ENCODE measurements at regions not wholly inside any gene's neighbourhood (a gene's known extent, or its start where the extent isn't known, plus 50 kb on each side); places are given as distances from the start of the nearest gene placed in this dataset.
"Not testable (repeated sequence)": the region's sequence is repeated elsewhere in the genome, so short reads cannot be mapped to it uniquely, and the experiment has no call there.

GRCh38 chr10:125592897-125593296 is 90.1 kb downstream of the TEX36 start:
- H4K20me1 ChIP-seq (ENCODE audit: control insufficient read depth, extremely low read depth, insufficient read depth, low read length) = no peaks in the 10 kb centered on the region
- no peaks in the 10 kb centered on the region for H3K36me3 ChIP-seq (ENCODE audit: control insufficient read depth in 2 of 2, extremely low read depth in 1 of 2, insufficient read depth in 2 of 2, low read length in 2 of 2)
- no peaks in the 10 kb centered on the region for H3K4me1 ChIP-seq (ENCODE audit: control insufficient read depth, extremely low read depth, insufficient read depth, low read length)
- no peak overlapping the region for H3K9ac ChIP-seq (ENCODE audit: control insufficient read depth, extremely low read depth, insufficient read depth, low read length)
- H3K9me1 ChIP-seq (ENCODE audit: control insufficient read depth, extremely low read depth, insufficient read depth, low read length) = no peaks in the 10 kb centered on the region
- H3K27me3 ChIP-seq (ENCODE audit: control insufficient read depth, extremely low read depth, insufficient read depth, low read length) = no peaks in the 10 kb centered on the region
- dilution Hi-C loops (cut with MboI; ENCODE audit: extremely low pct_ligation_motif_present, low sequenced_read_pairs) = no loop called here
- H3K79me2 ChIP-seq (ENCODE audit: control insufficient read depth, insufficient read depth, low read length) = no peaks in the 10 kb centered on the region
- no peak overlapping the region for H3K4me3 ChIP-seq (ENCODE audit: control insufficient read depth in 2 of 3, extremely low read depth in 1 of 3, insufficient read depth in 2 of 3, low read depth in 1 of 3, low read length in 3 of 3)
- no peak overlapping the region for H3K27ac ChIP-seq (ENCODE audit: control insufficient read depth, insufficient read depth, low read length)
- H2AFZ ChIP-seq (ENCODE audit: control insufficient read depth, low read length) = no peak overlapping the region
- no peak for DNase-seq (ENCODE audit: low read depth, low spot score)
- H3K4me2 ChIP-seq (ENCODE audit: control insufficient read depth, extremely low read depth, insufficient read depth, low read depth, low read length) = no peak overlapping the region
- TF ChIP-seq EZH2 (IDR thresholded peaks at IDR 0.05; ENCODE audit: low read length) (no peak), CTCF (optimal IDR thresholded peaks at IDR 0.05 in 1 of 3, IDR thresholded peaks at IDR 0.05 in 1 of 3, conservative IDR thresholded peaks at IDR 0.05 in 1 of 3; ENCODE audit: extremely low read depth in 1 of 3, insufficient read depth in 2 of 3, low read length in 3 of 3) (no peak)
- peaks cover 3% of the 10 kb centered on the region for H3K9me3 ChIP-seq (ENCODE audit: control insufficient read depth, low read depth, low read length)
- no peak for FAIRE-seq

DNA sequence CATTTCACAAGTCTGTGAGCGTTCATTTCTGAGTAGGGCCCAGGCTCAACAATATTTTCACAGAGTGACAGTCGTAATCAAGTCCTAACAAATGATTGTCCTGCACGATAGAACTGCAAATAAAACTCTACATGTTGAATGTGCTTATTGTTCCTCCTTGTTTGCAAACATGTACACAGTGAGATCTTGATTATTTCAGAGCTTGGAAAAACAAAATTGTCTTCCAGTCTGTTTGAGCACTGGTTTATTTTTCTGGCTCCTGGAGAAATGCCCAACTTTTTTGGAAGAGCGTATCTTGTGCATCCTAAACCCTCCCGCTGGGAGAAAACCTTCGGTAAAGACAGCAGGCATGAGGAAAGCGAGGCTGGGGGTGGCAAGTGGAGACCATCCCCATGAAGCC is 91.1 kb downstream of the TEX36 start:
- Histone ChIP-seq H3K27me3 (ENCODE audit: control insufficient read depth, extremely low read depth, insufficient read depth, low read length) (no peaks in the 10 kb centered on the region), H4K20me1 (ENCODE audit: control insufficient read depth, extremely low read depth, insufficient read depth, low read length) (no peaks in the 10 kb centered on the region), H3K9me3 (ENCODE audit: control insufficient read depth, low read depth, low read length) (peaks cover 3% of the 10 kb centered on the region), H3K27ac (ENCODE audit: control insufficient read depth, insufficient read depth, low read length) (no peak overlapping the region), H3K36me3 (ENCODE audit: control insufficient read depth in 2 of 2, extremely low read depth in 1 of 2, insufficient read depth in 2 of 2, low read length in 2 of 2) (no peaks in the 10 kb centered on the region), H2AFZ (ENCODE audit: control insufficient read depth, low read length) (no peak overlapping the region), H3K79me2 (ENCODE audit: control insufficient read depth, insufficient read depth, low read length) (no peaks in the 10 kb centered on the region), H3K4me1 (ENCODE audit: control insufficient read depth, extremely low read depth, insufficient read depth, low read length) (no peaks in the 10 kb centered on the region), H3K9me1 (ENCODE audit: control insufficient read depth, extremely low read depth, insufficient read depth, low read length) (no peaks in the 10 kb centered on the region), H3K4me3 (ENCODE audit: control insufficient read depth in 2 of 3, extremely low read depth in 1 of 3, insufficient read depth in 2 of 3, low read depth in 1 of 3, low read length in 3 of 3) (no peak overlapping the region), H3K4me2 (ENCODE audit: control insufficient read depth, extremely low read depth, insufficient read depth, low read depth, low read length) (no peak overlapping the region), H3K9ac (ENCODE audit: control insufficient read depth, extremely low read depth, insufficient read depth, low read length) (no peak overlapping the region)
- FAIRE-seq (no peak), DNase-seq (ENCODE audit: low read depth, low spot score) (no peak)
- dilution Hi-C loops (cut with MboI; ENCODE audit: extremely low pct_ligation_motif_present, low sequenced_read_pairs) = no loop called here
- TF ChIP-seq CTCF (optimal IDR thresholded peaks at IDR 0.05 in 1 of 3, IDR thresholded peaks at IDR 0.05 in 1 of 3, conservative IDR thresholded peaks at IDR 0.05 in 1 of 3; ENCODE audit: extremely low read depth in 1 of 3, insufficient read depth in 2 of 3, low read length in 3 of 3) = no peak
- TF ChIP-seq EZH2 (IDR thresholded peaks at IDR 0.05; ENCODE audit: low read length) = no peak

DNA sequence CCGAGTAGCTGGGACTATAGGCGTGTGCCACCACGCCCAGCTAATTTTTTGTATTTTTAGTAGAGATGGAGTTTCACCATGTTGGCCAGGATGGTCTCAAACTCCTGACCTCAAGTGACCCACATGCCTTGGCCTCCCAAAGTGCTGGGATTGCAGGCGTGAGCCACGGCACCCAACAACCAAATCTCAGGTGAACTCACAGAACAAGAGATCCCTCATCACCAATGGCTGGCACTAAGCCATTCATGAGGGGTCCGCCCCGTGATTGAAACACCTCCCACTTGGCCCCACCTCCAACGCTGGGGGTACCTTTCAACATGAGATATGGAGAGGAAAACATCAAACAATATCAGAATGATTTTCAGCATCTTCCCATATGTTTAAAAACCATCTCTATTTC is 94.2 kb downstream of the TEX36 start:
- DNase-seq (ENCODE audit: low read depth, low spot score); H3K27ac ChIP-seq (ENCODE audit: control insufficient read depth, insufficient read depth, low read length); H3K36me3 ChIP-seq (ENCODE audit: control insufficient read depth in 2 of 2, extremely low read depth in 1 of 2, insufficient read depth in 2 of 2, low read length in 2 of 2); dilution Hi-C loops (cut with MboI; ENCODE audit: extremely low pct_ligation_motif_present, low sequenced_read_pairs); H3K9me1 ChIP-seq (ENCODE audit: control insufficient read depth, extremely low read depth, insufficient read depth, low read length); H3K4me2 ChIP-seq (ENCODE audit: control insufficient read depth, extremely low read depth, insufficient read depth, low read depth, low read length); H3K4me1 ChIP-seq (ENCODE audit: control insufficient read depth, extremely low read depth, insufficient read depth, low read length); H4K20me1 ChIP-seq (ENCODE audit: control insufficient read depth, extremely low read depth, insufficient read depth, low read length); FAIRE-seq; H3K27me3 ChIP-seq (ENCODE audit: control insufficient read depth, extremely low read depth, insufficient read depth, low read length); H3K79me2 ChIP-seq (ENCODE audit: control insufficient read depth, insufficient read depth, low read length); H3K4me3 ChIP-seq (ENCODE audit: control insufficient read depth in 2 of 3, extremely low read depth in 1 of 3, insufficient read depth in 2 of 3, low read depth in 1 of 3, low read length in 3 of 3); H3K9ac ChIP-seq (ENCODE audit: control insufficient read depth, extremely low read depth, insufficient read depth, low read length); H2AFZ ChIP-seq (ENCODE audit: control insufficient read depth, low read length); H3K9me3 ChIP-seq (ENCODE audit: control insufficient read depth, low read depth, low read length): not testable (repeated sequence)

Data from keratinocyte (primary cell).